ENCODE measurements at regions not wholly inside any gene's neighbourhood (a gene's known extent, or its start where the extent isn't known, plus 50 kb on each side); places are given as distances from the start of the nearest gene placed in this dataset.

- TF ChIP-seq REST (IDR thresholded peaks at IDR 0.05; ENCODE audit: low read depth), result no peak
- TF ChIP-seq TCF12 (IDR thresholded peaks at IDR 0.05; ENCODE audit: low read depth), result no peak
- TF ChIP-seq CEBPB (IDR thresholded peaks at IDR 0.05), result no peak
- no peak for TF ChIP-seq YY1 (IDR thresholded peaks at IDR 0.05; ENCODE audit: low read depth)
- no peak for TF ChIP-seq RAD21 (IDR thresholded peaks at IDR 0.05; ENCODE audit: low read depth)
- TF ChIP-seq FOXM1 (IDR thresholded peaks at IDR 0.05; ENCODE audit: borderline replicate concordance, low read depth), result no peak
- TF ChIP-seq MAX (IDR thresholded peaks at IDR 0.05), result no peak
- no peak for TF ChIP-seq CREB1 (IDR thresholded peaks at IDR 0.05; ENCODE audit: low read depth)
- TF ChIP-seq TEAD4 (IDR thresholded peaks at IDR 0.05), result no peak
- TF ChIP-seq EP300 (IDR thresholded peaks at IDR 0.05; ENCODE audit: borderline replicate concordance), result no peak
- no peak for TF ChIP-seq ZBTB7A (IDR thresholded peaks at IDR 0.05; ENCODE audit: low read depth)
- no peak for TF ChIP-seq NFIC (IDR thresholded peaks at IDR 0.05)
- TF ChIP-seq TAF1 (IDR thresholded peaks at IDR 0.05; ENCODE audit: low read depth), result no peak
- no peak for TF ChIP-seq USF1 (IDR thresholded peaks at IDR 0.05)
Measured at GRCh38 chr1:189904509-189904908, 573.2 kb downstream of the BRINP3 start.

GRCh38 chr1:189908113-189908512 lies 569.6 kb downstream of the BRINP3 start:
- TF ChIP-seq EGR1 (IDR thresholded peaks at IDR 0.05), result no peak
- TF ChIP-seq CEBPB (IDR thresholded peaks at IDR 0.05), result no peak
- no peak for TF ChIP-seq MAX (IDR thresholded peaks at IDR 0.05)
- TF ChIP-seq YY1 (IDR thresholded peaks at IDR 0.05; ENCODE audit: low read depth), result no peak
- TF ChIP-seq USF1 (IDR thresholded peaks at IDR 0.05), result no peak
- TF ChIP-seq RAD21 (IDR thresholded peaks at IDR 0.05; ENCODE audit: low read depth), result no peak
- no peak for TF ChIP-seq ZBTB7A (IDR thresholded peaks at IDR 0.05; ENCODE audit: low read depth)
- no peak for TF ChIP-seq TEAD4 (IDR thresholded peaks at IDR 0.05)
- no peak for TF ChIP-seq CREB1 (IDR thresholded peaks at IDR 0.05; ENCODE audit: low read depth)
- TF ChIP-seq EP300 (IDR thresholded peaks at IDR 0.05; ENCODE audit: borderline replicate concordance), result no peak
- no peak for TF ChIP-seq FOXM1 (IDR thresholded peaks at IDR 0.05; ENCODE audit: borderline replicate concordance, low read depth)
- no peak for TF ChIP-seq NFIC (IDR thresholded peaks at IDR 0.05)
- TF ChIP-seq TAF1 (IDR thresholded peaks at IDR 0.05; ENCODE audit: low read depth), result no peak
- TF ChIP-seq REST (IDR thresholded peaks at IDR 0.05; ENCODE audit: low read depth), result no peak
- TF ChIP-seq TCF12 (IDR thresholded peaks at IDR 0.05; ENCODE audit: low read depth), result no peak

- TF ChIP-seq CREB1 (IDR thresholded peaks at IDR 0.05; ENCODE audit: low read depth) (no peak), TEAD4 (IDR thresholded peaks at IDR 0.05) (no peak), FOXM1 (IDR thresholded peaks at IDR 0.05; ENCODE audit: borderline replicate concordance, low read depth) (no peak), ZBTB7A (IDR thresholded peaks at IDR 0.05; ENCODE audit: low read depth) (no peak), NFIC (IDR thresholded peaks at IDR 0.05) (no peak), EGR1 (IDR thresholded peaks at IDR 0.05) (no peak), YY1 (IDR thresholded peaks at IDR 0.05; ENCODE audit: low read depth) (no peak)
Measured at GRCh38 chr1:189921613-189922012, 556.1 kb downstream of the BRINP3 start.

GRCh38 chr1:189927641-189928040 lies 550.0 kb downstream of the BRINP3 start:
- no peak for TF ChIP-seq TCF12 (IDR thresholded peaks at IDR 0.05; ENCODE audit: low read depth)
- TF ChIP-seq CEBPB (IDR thresholded peaks at IDR 0.05), result no peak
- no peak for TF ChIP-seq ZBTB7A (IDR thresholded peaks at IDR 0.05; ENCODE audit: low read depth)
- no peak for TF ChIP-seq RAD21 (IDR thresholded peaks at IDR 0.05; ENCODE audit: low read depth)

- TF ChIP-seq YY1 (IDR thresholded peaks at IDR 0.05; ENCODE audit: low read depth) (no peak), USF1 (IDR thresholded peaks at IDR 0.05) (no peak), EP300 (IDR thresholded peaks at IDR 0.05; ENCODE audit: borderline replicate concordance) (no peak), MAX (IDR thresholded peaks at IDR 0.05) (no peak), EGR1 (IDR thresholded peaks at IDR 0.05) (no peak)
Measured at GRCh38 chr1:189929501-189930099, 548.1 kb downstream of the BRINP3 start.
